Uterus (tissue), 3 donors: ENCODE measurements at regions not wholly inside any gene's neighbourhood (a gene's known extent, or its start where the extent isn't known, plus 50 kb on each side); places are given as distances from the start of the nearest gene placed in this dataset.

Source experiments
- DNase-seq, 2 donors: peaks; one replicate each; pipeline ENCODE4 v3.0.0-alpha.2; 2019 to 2020
- H3K27ac ChIP-seq, 2 donors: fragments of 200-600 bp; sonication (generic); 1 replicate in 1 of 2; 2 replicates in 1 of 2; pipeline ENCODE4 v1.5.1; 2016 to 2018
- H3K27me3 ChIP-seq, 2 donors: fragments of 200-600 bp; sonication (generic); one replicate each; pipeline ENCODE4 v1.5.1; 2018 to 2019; ENCODE audit warnings: control low read depth in 1 of 2
- H3K36me3 ChIP-seq, 2 donors: fragments of 200-600 bp; sonication (generic); one replicate each; pipeline ENCODE4 v1.5.1; 2019; ENCODE audit warnings: control low read depth in 1 of 2
- H3K4me1 ChIP-seq, 2 donors: fragments of 200-600 bp; sonication (generic); one replicate each; pipeline ENCODE4 v1.5.1; 2018 to 2019; ENCODE audit warnings: control low read depth in 1 of 2
- H3K4me3 ChIP-seq, 2 donors: fragments of 200-600 bp; sonication (generic); 1 replicate in 1 of 2; 2 replicates in 1 of 2; pipeline ENCODE4 v1.5.1; 2018 to 2019; ENCODE audit warnings: mild to moderate bottlenecking in 1 of 2
- H3K9me3 ChIP-seq, 2 donors: fragments of 200-600 bp; sonication (generic); one replicate each; pipeline ENCODE4 v1.5.1; 2019; ENCODE audit warnings: control low read depth in 1 of 2
- CTCF ChIP-seq, 4 experiments: fragments of 200-600 bp in 2 of 4; fragments of 450-650 bp in 2 of 4; sonication (generic) in 2 of 4; IDR thresholded peaks; one replicate each; pipeline ENCODE4 v1.5.1; 2016 to 2019; ENCODE audit warnings: antibody characterized with exemption in 4 of 4, mild to moderate bottlenecking in 2 of 4, moderate library complexity in 1 of 4
- POLR2A ChIP-seq, 2 donors: fragments of 450-650 bp; IDR thresholded peaks; one replicate each; pipeline ENCODE4 v1.6.1; 2016; ENCODE audit warnings: antibody characterized with exemption in 2 of 2, mild to moderate bottlenecking in 1 of 2, moderate library complexity in 1 of 2
- intact Hi-C: fragments of 100-400 bp; cut with DNase I; formaldehyde crosslinking; loops from one replicate; pipeline ENCODE4 v1.15.1; 2023; ENCODE audit warnings: low total_unique reads
- donor health status: DM: yes; HTN: yes; CAD: no.

DNA sequence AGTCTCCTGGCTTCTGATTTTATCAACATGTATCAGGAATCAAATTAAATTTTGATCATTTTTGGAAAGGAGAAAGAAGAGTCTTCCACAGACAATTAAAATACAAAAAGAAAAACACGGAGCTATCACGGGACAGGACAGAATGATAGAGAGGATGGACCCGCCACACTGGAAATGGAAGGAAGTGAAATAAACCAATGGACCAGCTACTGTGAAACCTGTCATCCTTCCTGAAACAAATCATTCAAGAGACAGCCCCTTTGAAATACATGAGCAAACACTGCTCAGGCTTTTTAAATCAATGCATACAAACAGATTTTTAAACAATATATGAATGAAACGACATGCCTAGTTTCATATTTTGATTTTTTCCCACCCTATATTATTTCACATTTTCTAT is 339.4 kb downstream of the ACTL7B start:
- Histone ChIP-seq H3K27ac (no peak overlapping the region), H3K27me3 (no peaks in the 10 kb centered on the region), H3K4me3 (no peak overlapping the region), H3K4me1 (no peaks in the 10 kb centered on the region), H3K36me3 (no peaks in the 10 kb centered on the region), H3K9me3 (no peaks in the 10 kb centered on the region)
- TF ChIP-seq POLR2A (IDR thresholded peaks at IDR 0.05) (no peak), CTCF (IDR thresholded peaks at IDR 0.05) (no peak)
- DNase-seq = no peak
- intact Hi-C loops = no loop called here

DNA sequence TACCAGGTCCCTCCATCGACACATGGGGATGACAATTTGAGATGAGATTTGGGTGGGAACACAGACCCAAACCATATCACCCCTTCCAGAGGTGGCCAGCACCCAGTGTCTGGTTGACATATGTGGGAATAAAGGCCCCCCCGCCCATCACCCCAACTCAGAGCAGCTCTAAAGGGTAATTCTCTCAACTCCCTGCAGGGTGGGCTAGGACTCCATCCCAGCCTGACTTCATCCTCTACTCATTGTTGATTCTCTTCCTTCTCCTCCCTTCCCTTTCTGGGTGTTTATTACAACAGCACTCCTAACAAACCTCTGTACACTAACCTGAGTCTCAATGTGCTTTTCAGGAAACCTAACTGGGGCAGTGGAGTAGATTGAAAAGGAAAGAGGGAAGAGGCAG is 339.9 kb downstream of the ACTL7B start:
- TF ChIP-seq CTCF (IDR thresholded peaks at IDR 0.05) = no peak
- no peak for TF ChIP-seq POLR2A (IDR thresholded peaks at IDR 0.05)
- no peaks in the 10 kb centered on the region for H3K4me1 ChIP-seq
- no peak overlapping the region for H3K27ac ChIP-seq
- intact Hi-C loops = no loop called here
- H3K27me3 ChIP-seq = no peaks in the 10 kb centered on the region
- DNase-seq = no peak
- no peak overlapping the region for H3K4me3 ChIP-seq
- no peaks in the 10 kb centered on the region for H3K9me3 ChIP-seq
- no peaks in the 10 kb centered on the region for H3K36me3 ChIP-seq

GRCh38 chr9:108512426-108513173 is 343.2 kb downstream of the ACTL7B start:
- no peaks in the 10 kb centered on the region for H3K27me3 ChIP-seq
- no peak for DNase-seq
- H3K36me3 ChIP-seq = no peaks in the 10 kb centered on the region
- H3K9me3 ChIP-seq = no peaks in the 10 kb centered on the region
- TF ChIP-seq POLR2A (IDR thresholded peaks at IDR 0.05) (no peak), CTCF (IDR thresholded peaks at IDR 0.05) (no peak)
- intact Hi-C loops = no loop called here
- H3K4me1 ChIP-seq = no peaks in the 10 kb centered on the region
- H3K4me3 ChIP-seq = no peak overlapping the region
- H3K27ac ChIP-seq = no peak overlapping the region

GRCh38 chr9:108511307-108511706 is 344.5 kb downstream of the ACTL7B start:
- Histone ChIP-seq H3K9me3 (no peaks in the 10 kb centered on the region), H3K27me3 (no peaks in the 10 kb centered on the region), H3K4me1 (no peaks in the 10 kb centered on the region), H3K36me3 (no peaks in the 10 kb centered on the region), H3K27ac (no peak overlapping the region), H3K4me3 (no peak overlapping the region)
- no peak for TF ChIP-seq CTCF (IDR thresholded peaks at IDR 0.05)
- no peak for TF ChIP-seq POLR2A (IDR thresholded peaks at IDR 0.05)
- intact Hi-C loops = no loop called here
- no peak for DNase-seq

DNA sequence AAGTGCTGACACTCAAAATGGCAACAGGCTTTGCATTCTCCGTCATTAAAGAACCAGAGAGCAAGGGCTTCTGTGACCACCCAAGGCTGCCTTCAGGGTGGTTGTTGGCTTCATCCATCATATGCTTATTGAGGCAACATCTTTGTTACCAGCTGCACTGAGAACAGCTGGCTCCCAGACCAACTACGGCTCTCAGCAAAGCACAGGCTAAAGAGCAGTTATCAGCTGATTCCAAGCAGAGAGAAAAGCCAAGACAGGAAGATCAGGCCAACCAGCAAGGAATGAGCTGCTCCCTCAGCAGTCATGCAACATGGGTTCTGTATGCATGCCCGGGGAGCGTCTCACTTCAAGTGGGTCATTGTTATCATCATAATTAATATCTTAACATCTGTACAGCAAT is 358.9 kb downstream of the ACTL7B start:
- no peak overlapping the region for H3K4me3 ChIP-seq
- intact Hi-C loops = no loop called here
- H3K36me3 ChIP-seq = no peaks in the 10 kb centered on the region
- H3K27me3 ChIP-seq = no peaks in the 10 kb centered on the region
- H3K27ac ChIP-seq = no peak overlapping the region
- no peaks in the 10 kb centered on the region for H3K9me3 ChIP-seq
- no peak for TF ChIP-seq CTCF (IDR thresholded peaks at IDR 0.05)
- no peak for DNase-seq
- no peaks in the 10 kb centered on the region for H3K4me1 ChIP-seq
